ENCODE measurements at regions not wholly inside any gene's neighbourhood (a gene's known extent, or its start where the extent isn't known, plus 50 kb on each side); places are given as distances from the start of the nearest gene placed in this dataset.
A peak's percentile ranks its signal among the peaks of the same experiment; 100 is the strongest.

DNA sequence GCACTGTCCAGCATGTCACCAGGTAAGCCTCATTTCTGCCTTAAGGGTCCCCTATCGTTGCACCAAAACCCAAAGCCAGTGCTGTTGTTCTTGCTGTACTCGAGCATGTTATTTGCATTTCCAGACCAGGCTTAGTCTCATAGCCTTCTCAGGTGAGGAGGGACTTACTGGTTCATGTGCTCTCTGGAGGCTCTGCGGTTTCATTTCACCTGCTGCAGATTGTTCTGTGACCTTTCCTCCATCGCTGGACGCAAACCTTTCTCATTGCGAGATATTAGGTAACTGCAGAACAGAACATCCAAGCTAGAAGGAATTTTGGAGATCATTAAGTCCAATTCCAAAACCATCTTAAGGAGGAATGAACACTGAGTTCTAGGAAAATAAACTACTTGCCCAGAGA, 187.3 kb upstream of the BCL6 start:
- no peak for DNase-seq (ENCODE audit: low read depth, low spot score)
- TF ChIP-seq, protein P1, sequence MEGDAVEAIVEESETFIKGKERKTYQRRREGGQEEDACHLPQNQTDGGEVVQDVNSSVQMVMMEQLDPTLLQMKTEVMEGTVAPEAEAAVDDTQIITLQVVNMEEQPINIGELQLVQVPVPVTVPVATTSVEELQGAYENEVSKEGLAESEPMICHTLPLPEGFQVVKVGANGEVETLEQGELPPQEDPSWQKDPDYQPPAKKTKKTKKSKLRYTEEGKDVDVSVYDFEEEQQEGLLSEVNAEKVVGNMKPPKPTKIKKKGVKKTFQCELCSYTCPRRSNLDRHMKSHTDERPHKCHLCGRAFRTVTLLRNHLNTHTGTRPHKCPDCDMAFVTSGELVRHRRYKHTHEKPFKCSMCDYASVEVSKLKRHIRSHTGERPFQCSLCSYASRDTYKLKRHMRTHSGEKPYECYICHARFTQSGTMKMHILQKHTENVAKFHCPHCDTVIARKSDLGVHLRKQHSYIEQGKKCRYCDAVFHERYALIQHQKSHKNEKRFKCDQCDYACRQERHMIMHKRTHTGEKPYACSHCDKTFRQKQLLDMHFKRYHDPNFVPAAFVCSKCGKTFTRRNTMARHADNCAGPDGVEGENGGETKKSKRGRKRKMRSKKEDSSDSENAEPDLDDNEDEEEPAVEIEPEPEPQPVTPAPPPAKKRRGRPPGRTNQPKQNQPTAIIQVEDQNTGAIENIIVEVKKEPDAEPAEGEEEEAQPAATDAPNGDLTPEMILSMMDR (conservative IDR thresholded peaks at IDR 0.05) = no peak
- Mint-ChIP-seq H3K27me3 (ENCODE audit: low read depth) (no peaks in the 10 kb centered on the region), H3K36me3 (ENCODE audit: low read depth) (no peaks in the 10 kb centered on the region), H3K9me3 (no peaks in the 10 kb centered on the region), H3K4me3 (no peak overlapping the region), H3K27ac (ENCODE audit: unreplicated experiment) (no peak overlapping the region), H3K4me1 (peaks cover 4% of the 10 kb centered on the region)

DNA sequence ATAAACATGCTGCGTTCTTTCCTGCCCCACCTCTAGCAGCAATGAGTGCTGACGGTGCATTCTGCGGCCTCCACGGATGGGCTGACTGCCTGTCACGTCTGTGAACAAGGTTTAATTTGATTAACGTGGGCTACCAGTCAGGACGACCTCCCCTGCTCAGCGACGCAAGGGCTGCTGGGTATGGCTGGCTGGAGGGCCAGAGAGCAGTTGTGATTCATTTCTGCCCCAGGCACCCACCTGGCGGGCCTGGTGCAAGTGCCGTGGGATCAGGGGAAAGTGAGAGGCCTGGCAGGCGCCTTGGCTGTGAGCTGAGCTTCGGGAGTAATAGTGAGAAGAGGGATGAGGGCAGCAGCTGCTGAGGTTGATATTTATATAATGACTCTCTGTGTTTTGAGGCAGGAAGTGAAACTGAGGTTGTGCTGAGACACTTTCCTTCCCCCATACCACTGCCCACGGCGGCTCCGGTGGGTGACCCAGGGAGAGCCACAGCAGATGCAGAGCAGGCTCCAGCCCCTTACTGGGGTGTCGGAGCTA, 190.4 kb upstream of the BCL6 start:
- H3K36me3 Mint-ChIP-seq (ENCODE audit: low read depth) = no peaks in the 10 kb centered on the region

DNA sequence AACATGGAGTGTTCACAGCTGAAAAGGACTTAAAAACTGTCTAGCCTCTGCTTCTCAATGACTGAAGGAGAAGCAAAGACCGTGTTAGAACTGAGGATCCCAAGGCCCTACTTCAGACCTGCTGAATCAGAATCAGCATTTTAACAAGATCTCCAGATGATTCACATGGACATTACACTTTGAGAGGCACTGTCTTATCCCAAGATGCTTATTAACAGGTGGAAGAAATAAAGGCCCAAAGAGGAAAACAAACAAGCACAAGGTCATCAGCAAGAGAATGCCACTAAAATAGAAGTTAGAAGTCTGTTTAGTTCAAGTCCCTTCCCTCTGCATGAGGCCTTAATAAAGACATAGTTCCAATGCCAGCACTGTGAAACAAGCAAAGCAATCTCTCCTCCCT, 191.4 kb upstream of the BCL6 start:
- Mint-ChIP-seq H3K27me3 (ENCODE audit: low read depth) (no peaks in the 10 kb centered on the region), H3K4me1 (peaks cover 11% of the 10 kb centered on the region), H3K4me3 (no peak overlapping the region), H3K27ac (ENCODE audit: unreplicated experiment) (no peak overlapping the region), H3K9me3 (no peaks in the 10 kb centered on the region), H3K36me3 (ENCODE audit: low read depth) (no peaks in the 10 kb centered on the region)
- DNase-seq (ENCODE audit: low read depth, low spot score) = no peak
- TF ChIP-seq, protein P1 (conservative IDR thresholded peaks at IDR 0.05) = no peak

More for the DNA sequence above, 190.4 kb upstream of the BCL6 start:
- no peaks in the 10 kb centered on the region for H3K9me3 Mint-ChIP-seq
- peaks cover 11% of the 10 kb centered on the region for H3K4me1 Mint-ChIP-seq
- H3K27me3 Mint-ChIP-seq (ENCODE audit: low read depth) = no peaks in the 10 kb centered on the region
- peak overlapping the region; percentile 78 for H3K27ac Mint-ChIP-seq (ENCODE audit: unreplicated experiment)
- no peak for DNase-seq (ENCODE audit: low read depth, low spot score)
- no peak overlapping the region for H3K4me3 Mint-ChIP-seq
- TF ChIP-seq, protein P1 (conservative IDR thresholded peaks at IDR 0.05) = no peak

DNA sequence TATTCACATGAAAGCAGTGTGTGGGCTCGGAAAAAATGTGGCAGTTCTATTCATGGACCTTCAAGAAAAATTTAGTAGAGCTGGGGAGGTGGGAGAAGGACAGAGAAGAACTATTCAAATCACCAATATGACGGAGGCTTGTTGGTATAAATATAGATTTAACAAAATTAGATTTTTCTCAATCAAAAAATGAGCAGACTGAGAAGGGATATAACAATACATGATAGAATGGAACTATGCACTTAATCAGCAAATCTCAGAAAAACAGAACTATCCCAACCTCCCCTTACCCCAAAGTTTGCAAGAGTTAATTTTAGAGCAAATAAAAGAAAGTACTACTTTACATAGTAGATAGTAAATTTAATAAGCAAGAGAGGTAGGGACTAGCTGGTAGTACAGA, 194.6 kb upstream of the BCL6 start:
- TF ChIP-seq, protein P1 (conservative IDR thresholded peaks at IDR 0.05) = no peak
- H3K36me3 Mint-ChIP-seq (ENCODE audit: low read depth) = no peaks in the 10 kb centered on the region
- H3K9me3 Mint-ChIP-seq = no peaks in the 10 kb centered on the region
- H3K4me1 Mint-ChIP-seq = peaks cover 11% of the 10 kb centered on the region
- no peak overlapping the region for H3K27ac Mint-ChIP-seq (ENCODE audit: unreplicated experiment)
- no peak overlapping the region for H3K4me3 Mint-ChIP-seq
- DNase-seq (ENCODE audit: low read depth, low spot score) = no peak
- H3K27me3 Mint-ChIP-seq (ENCODE audit: low read depth) = no peaks in the 10 kb centered on the region

DNA sequence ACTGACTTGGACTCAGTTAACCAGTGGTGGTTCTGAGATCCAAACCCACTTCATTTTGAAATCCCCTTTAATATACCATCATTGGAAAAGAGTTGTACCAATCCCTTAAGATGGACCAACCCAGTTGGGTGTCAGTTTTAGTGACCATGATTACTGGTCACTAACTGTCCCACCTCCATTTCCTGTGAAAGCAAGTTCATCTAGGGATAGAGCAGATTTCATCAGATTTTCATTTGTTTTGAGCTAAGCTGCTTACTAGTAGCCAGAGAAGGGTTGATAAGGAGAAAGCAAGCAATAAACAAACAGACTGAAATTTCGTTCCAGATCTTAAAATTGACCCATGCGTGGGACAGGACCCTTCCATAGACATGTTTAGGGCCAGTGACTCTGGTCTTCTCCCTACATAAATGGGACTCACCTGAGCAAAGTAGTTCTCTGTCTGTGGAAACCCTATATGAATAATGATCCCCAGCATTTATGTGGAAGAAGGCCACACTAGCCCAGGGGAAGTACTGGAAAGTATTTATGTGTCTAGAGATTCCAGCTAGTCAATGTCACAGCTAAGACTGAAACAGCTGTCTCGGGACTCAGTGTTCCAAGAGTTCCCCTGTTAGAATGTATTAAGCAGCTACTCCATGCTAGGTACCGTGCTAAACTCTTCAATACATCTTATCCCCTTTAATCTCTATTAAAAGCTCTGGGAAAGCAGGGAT, 196.0 kb upstream of the BCL6 start:
- no peak overlapping the region for H3K27ac Mint-ChIP-seq (ENCODE audit: unreplicated experiment)
- no peak for DNase-seq (ENCODE audit: low read depth, low spot score)
- TF ChIP-seq, protein P1 (conservative IDR thresholded peaks at IDR 0.05) = no peak
- no peak overlapping the region for H3K4me3 Mint-ChIP-seq
- no peaks in the 10 kb centered on the region for H3K9me3 Mint-ChIP-seq
- H3K4me1 Mint-ChIP-seq = peaks cover 11% of the 10 kb centered on the region
- no peaks in the 10 kb centered on the region for H3K27me3 Mint-ChIP-seq (ENCODE audit: low read depth)
- no peaks in the 10 kb centered on the region for H3K36me3 Mint-ChIP-seq (ENCODE audit: low read depth)

Measured in neural crest cell (in vitro differentiated cells).